ENCODE measurements at regions not wholly inside any gene's neighbourhood (a gene's known extent, or its start where the extent isn't known, plus 50 kb on each side); places are given as distances from the start of the nearest gene placed in this dataset.

DNA sequence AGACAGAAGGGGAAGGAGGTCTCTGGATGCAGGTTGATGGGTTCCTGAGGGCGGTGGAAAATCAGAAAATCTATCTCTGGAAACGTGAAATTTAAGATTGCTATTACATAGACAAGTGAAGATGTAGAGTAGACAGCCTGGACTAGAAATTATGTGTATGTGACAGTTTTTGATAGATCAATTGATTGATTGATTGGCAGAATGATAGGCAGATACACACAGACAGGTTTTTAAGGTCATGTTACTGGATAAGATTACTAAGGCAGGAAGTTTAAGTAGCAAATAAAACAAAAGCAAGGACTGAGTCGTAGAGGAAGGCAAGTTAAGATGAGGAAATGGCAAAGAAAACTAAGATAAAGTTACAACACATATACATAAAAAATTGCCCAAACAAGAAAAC is 124.7 kb downstream of the RGS21 start:
- TF ChIP-seq CTCF (IDR thresholded peaks at IDR 0.05) (no peak), POLR2A (IDR thresholded peaks at IDR 0.05) (no peak)
